GM12892 (cell line): ENCODE measurements at regions not wholly inside any gene's neighbourhood (a gene's known extent, or its start where the extent isn't known, plus 50 kb on each side); places are given as distances from the start of the nearest gene placed in this dataset.
"Not testable (repeated sequence)": the region's sequence is repeated elsewhere in the genome, so short reads cannot be mapped to it uniquely, and the experiment has no call there.

Experiments
- DNase-seq: peaks from one replicate; pipeline ENCODE4 v3.0.0; 2011; ENCODE audit not compliant: insufficient read length
- FAIRE-seq: peaks from 2 replicates; lab custom pipeline; 2011; peaks lifted over from hg19 to GRCh38; lab: Jason Lieb, UNC
- POLR2A ChIP-seq: IDR thresholded peaks from 2 replicates; pipeline ENCODE4 v1.6.1; 2011; ENCODE audit warnings: low read depth, low read length, control low read depth
- POLR2AphosphoS5 ChIP-seq: IDR thresholded peaks from 2 replicates; pipeline ENCODE4 v1.6.1; 2011; ENCODE audit warnings: low read depth, low read length, control low read depth
- TAF1 ChIP-seq: IDR thresholded peaks from 2 replicates; pipeline ENCODE4 v1.6.1; 2011; ENCODE audit warnings: low read depth, mild to moderate bottlenecking, control low read depth, low read length, borderline replicate concordance

DNA sequence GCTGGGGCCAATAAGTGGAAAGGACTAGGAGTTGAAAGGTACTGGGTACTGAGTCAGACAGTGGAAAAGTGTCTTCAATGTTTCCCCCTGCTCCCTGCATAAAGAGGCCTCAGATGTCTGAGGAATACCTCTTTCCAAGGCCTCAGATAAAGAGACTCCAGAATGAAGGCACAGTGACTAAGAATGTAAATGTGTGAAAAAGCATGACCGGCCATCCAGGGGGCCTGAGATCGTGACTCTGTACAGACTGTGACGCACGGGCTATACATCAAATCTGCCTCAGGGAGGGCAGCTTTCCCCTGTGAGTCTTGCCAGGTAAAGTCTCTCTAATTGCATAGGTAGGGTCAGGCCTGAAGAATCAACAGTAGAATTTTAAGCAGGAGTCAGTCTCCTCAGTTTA, 1690.5 kb downstream of the KCNT2 start:
- DNase-seq (no peak), FAIRE-seq (no peak)
- TF ChIP-seq TAF1 (no peak), POLR2A (no peak), POLR2AphosphoS5 (no peak)

DNA sequence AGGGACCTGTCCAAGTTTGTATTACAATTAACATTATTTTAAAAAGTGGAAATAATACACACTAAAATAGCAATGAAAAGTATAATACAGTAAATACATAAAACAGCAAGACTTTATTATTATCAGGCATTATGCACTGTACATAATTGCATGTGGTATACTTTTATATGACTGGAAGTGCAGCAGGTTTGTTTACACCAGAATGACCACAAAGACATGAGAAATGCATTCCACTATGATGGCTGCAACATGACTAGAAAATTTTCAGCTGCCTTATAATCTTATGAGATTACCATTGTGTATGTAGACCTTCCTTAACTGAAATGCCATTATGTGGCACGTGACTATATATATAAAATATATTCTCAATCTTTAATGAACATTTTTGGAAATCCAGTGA, 1699.6 kb downstream of the KCNT2 start:
- DNase-seq (no peak), FAIRE-seq (no peak)
- no peak for TF ChIP-seq TAF1
- TF ChIP-seq POLR2A, result no peak
- TF ChIP-seq POLR2AphosphoS5, result no peak

DNA sequence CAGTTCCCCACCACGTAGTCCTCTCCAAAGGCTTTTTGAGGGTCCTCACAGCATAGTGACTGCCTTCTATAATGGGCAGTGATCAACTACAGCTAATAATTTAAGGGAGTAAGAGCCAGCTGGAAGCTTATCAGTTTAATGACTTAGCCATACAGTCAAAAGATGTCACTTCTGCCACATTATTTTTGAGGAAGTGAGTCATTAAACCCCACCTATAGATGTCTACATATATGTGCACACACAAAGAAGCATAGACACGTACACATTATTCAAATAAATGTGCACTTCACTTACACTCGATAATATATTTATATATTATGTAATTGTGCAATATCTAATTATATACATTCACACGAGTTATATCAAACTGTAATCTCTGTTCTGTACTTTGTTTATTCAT, 1704.7 kb downstream of the KCNT2 start:
- FAIRE-seq (no peak), DNase-seq (no peak)
- TF ChIP-seq TAF1 (no peak), POLR2AphosphoS5 (no peak), POLR2A (no peak)

DNA sequence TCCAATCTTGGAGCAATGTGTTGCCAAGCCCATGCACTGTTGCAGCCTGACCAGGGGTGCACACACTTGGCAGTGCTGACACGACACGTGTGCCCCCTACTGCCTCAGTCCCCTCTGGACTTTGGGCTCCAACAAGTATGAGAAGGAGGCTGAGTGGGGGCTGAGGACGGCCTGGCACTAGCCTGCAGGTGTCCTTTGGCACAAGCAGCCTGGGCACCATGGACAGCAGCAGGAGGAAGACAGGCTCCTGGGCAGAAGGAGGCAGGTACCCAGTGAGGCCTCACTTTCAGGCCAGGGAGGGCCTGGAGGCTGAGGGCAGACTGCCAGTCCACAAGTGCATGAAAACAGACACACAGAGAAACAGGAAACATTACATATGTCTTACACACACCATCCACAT, 1702.9 kb upstream of the B3GALT2 start:
- FAIRE-seq (no peak), DNase-seq (no peak)
- TF ChIP-seq TAF1 (no peak), POLR2A (no peak), POLR2AphosphoS5 (no peak)

DNA sequence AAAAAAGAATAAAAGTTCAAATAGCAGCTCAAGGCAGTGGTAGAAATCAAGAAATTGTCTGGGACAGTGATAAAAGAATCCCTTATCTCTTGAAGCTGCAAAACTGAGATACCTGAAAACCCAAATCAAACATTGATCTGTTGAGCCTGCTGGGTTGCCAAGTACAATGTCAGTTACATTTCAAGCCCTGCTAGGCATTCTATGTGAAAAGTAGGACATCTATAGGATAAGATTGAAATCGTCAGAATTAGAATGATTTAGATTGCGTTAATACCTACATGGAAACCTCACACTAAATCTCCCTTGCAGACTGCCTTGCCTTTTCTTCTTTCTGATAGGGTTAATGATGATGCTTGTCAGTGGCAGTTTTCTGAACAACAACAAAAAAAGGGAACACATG, 1684.4 kb upstream of the B3GALT2 start:
- no peak for FAIRE-seq
- TF ChIP-seq TAF1, result no peak
- TF ChIP-seq POLR2A, result no peak
- TF ChIP-seq POLR2AphosphoS5, result no peak
- no peak for DNase-seq

DNA sequence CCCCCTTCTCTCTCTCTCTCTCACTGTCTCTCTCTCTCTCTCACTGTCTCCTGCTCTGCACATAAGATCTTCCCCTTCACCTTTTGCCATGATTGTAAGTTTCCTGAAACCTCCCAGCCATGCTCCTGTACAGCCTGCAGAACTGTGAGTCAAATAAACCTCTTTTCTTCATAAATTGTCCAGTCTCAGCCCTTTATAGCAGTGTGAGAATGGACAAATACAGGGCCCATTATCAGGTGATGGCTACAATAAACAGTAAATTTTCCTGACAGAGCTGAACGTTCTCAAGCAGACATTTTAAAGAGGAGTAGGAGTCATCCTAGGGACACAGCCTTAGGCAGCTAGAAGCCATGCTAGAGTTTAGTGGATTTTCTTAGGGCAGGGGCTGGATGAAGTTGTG, 1679.7 kb upstream of the B3GALT2 start:
- FAIRE-seq (no peak), DNase-seq (no peak)
- TF ChIP-seq POLR2A, result no peak
- TF ChIP-seq POLR2AphosphoS5, result no peak

DNA sequence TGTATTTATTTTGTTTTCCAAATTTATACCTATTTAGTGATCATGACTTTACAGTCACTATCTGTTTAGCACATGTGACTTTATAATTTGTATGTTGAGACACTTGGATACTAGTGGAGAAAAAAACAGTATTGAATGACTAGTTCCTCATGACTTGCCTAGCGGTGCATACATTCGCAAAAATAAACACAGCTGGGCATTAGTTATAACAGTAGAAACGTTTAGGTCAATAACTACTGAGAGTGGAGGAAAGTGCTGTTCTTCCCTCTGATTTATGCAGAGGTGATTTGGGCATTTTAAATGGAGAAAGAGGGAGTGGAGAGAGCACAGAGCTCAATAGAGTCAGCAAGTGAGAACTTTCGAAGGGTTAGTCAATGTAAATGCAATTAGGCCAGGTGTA, 1679.0 kb upstream of the B3GALT2 start:
- FAIRE-seq, result no peak
- DNase-seq, result no peak
- TF ChIP-seq TAF1 (no peak), POLR2A (no peak), POLR2AphosphoS5 (no peak)

DNA sequence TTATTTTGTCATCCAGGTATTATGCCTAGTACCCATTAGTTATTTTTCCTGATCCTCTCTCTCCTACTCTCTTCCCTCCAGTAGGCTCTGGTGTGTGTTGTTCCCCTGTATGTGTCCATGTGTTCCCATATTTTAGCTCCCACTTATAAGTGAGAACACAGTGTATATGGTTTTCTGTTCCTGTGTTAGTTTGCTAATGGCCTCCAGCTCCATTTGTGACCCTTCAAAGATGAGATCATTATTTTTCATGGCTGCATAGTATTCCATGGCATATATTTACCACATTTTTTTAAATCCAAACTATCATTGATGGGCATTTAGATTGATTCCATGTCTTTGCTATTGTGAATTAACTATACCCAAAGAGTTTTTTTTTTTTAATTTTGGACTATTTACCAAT, 1675.7 kb upstream of the B3GALT2 start:
- DNase-seq (no peak), FAIRE-seq (no peak)
- TF ChIP-seq POLR2AphosphoS5, result no peak
- TF ChIP-seq TAF1, result no peak
- TF ChIP-seq POLR2A, result no peak

DNA sequence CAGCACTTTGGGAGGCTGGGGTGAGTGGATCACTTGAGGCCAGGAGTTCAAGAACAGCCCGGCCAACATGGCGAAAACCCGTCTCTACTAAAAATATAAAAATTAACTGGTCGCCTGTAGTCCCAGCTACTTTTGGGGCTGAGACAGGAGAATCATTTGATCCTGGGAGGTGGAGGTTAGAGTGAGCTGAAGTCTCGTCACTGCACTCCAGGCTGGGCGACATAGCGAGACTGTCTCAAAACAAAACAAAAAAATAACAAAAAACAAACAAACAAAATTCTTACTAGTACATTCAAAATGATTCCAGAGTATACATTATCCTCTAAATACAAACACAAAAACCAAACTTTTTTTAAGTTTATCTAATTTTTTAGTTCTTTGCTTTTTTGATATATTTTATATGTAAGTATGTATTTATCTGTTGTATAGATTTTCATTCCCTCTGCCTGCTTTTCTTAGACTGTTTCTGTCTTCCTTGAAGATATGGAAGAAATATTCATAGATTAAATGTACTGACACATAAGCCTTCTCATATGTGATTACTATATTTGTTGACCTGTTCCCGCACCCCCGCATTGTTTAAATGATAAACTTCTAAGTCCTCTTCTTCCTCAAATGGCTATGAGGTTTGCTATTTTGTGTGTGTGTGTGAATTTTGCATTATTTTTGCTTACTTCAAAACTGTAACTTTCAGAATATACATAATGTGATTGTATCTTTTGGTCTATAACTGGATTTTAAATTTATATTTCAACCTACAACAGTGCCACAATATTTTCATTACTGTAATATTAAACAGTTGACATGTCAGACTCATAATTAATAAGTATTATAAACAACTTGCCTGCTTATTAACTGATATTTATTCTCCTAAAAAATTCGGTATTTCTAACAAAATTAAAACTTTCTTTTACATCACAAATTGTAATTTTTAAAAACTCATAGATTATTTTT, 1674.1 kb upstream of the B3GALT2 start:
- TF ChIP-seq POLR2A (no peak), TAF1 (no peak), POLR2AphosphoS5 (no peak)
- no peak for FAIRE-seq

DNA sequence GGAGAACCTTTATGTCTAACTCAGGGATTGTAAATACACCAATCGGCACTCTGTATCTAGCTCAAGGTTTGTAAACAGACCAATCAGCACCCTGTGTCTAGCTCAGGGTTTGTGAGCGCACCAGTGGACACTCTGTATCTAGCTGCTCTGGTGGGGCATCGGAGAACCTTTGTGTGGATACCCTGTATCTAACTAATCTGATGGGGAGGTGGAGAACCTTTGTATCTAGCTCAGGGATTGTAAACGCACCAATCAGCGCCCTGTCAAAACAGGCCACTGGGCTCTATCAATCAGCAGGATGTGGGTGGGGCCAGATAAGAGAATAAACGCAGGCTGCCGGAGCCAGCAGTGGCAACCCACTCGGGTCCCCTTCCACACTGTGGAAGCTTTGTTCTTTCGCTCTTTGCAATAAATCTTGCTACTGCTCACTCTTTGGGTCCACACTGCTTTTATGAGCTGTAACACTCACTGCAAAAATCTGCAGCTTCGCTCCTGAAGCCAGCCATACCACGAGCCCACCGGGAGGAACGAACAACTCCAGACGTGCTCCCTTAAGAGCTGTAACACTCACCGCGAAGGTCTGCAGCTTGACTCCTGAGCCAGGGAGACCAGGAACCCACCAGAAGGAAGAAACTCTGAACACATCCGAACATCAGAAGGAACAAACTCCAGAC, 1673.2 kb upstream of the B3GALT2 start:
- DNase-seq, FAIRE-seq: not testable (repeated sequence)

More for the DNA sequence above, 1674.1 kb upstream of the B3GALT2 start:
- DNase-seq, result no peak

DNA sequence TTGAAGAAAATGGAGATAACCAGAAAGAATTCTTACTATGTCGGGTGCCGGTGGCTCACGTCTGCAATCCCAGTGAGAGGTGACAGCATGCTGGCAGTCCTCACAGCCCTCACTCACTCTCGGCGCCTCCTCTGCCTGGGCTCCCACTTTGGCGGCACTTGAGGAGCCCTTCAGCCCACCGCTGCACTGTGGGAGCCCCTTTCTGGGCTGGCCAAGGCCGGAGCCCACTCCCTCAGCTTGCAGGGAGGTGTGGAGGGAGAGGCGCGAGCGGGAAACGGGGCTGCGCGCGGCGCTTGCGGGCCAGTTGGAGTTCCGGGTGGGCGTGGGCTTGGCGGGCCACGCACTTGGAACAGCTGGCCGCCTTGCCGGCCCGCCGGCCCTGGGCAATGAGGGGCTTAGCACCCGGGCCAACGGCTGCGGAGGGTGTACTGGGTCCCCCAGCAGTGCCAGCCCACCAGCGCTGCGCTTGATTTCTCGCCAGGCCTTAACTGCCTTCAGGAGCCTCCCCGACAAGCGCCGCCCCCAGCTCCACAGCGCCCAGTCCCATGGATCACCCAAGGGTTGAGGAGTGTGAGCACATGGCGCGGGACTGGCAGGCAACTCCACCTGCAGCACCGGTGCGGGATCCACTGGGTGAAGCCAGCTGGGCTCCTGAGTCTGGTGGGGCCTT, 1672.5 kb upstream of the B3GALT2 start:
- FAIRE-seq, result not testable (repeated sequence)

DNA sequence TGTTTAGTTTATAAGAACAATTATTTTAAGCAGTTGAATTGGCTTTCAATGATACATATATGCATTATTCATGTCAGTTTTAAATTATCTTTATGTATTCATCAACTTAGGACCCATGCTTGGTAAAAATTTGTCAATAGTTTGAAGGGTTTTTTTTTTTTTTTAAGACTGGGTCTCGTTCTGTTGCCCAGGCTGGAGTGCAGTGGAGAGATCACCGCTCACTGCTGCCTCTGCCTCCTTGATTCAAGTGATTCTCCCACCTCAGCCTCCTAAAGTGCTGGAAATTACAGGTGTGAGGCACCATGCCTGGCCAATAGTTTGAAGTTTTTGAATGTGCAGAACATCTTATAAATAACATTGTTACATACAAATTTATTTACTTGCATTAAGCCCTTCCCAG, 1671.0 kb upstream of the B3GALT2 start:
- no peak for DNase-seq
- TF ChIP-seq POLR2AphosphoS5 (no peak), TAF1 (no peak), POLR2A (no peak)
- no peak for FAIRE-seq

More for the DNA sequence above, 1672.5 kb upstream of the B3GALT2 start:
- DNase-seq, result not testable (repeated sequence)
